ENCODE measurements at regions not wholly inside any gene's neighbourhood (a gene's known extent, or its start where the extent isn't known, plus 50 kb on each side); places are given as distances from the start of the nearest gene placed in this dataset.

DNA sequence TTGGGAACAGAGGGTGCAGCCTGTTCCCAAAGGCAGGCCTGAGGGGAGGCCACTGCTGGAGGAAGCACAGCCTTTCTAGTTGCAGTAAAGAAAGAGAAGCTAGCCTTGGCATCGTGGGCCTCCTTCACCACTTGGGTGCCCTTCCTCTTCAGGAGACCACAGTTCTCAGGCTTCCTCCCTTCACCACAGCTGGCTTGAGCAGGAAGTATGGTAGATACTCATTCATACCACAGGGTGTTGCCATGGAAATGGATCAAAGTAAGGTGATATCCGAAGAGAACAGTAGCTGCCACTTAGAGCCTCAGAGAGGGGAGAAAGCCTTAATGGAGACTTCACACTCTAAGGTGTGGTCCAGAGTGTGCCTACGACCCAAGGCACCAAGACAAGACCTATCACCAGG, 120.4 kb upstream of the RIPOR2 start:
- DNase-seq (ENCODE audit: low read depth, low spot score): no peak
- CTCF ChIA-PET: no interaction called here
- H3K9me3 ChIP-seq (ENCODE audit: control insufficient read depth, insufficient read depth, low read length): no peaks in the 10 kb centered on the region
- no peak overlapping the region for H3K4me3 ChIP-seq (ENCODE audit: low read depth, low read length)
- TF ChIP-seq CTCF (IDR thresholded peaks at IDR 0.05; ENCODE audit: low read depth, low read length): no peak
- no peaks in the 10 kb centered on the region for H3K27me3 ChIP-seq (ENCODE audit: control insufficient read depth, insufficient read depth, low read length)
- no peak overlapping the region for H3K27ac ChIP-seq (ENCODE audit: low read depth, low read length)
- POLR2A ChIA-PET: no interaction called here

GRCh38 chr6:25057111-25057905, 121.5 kb upstream of the RIPOR2 start:
- POLR2A ChIA-PET: no interaction called here
- TF ChIP-seq CTCF (IDR thresholded peaks at IDR 0.05; ENCODE audit: low read depth, low read length): no peak
- H3K4me3 ChIP-seq (ENCODE audit: low read depth, low read length): no peak overlapping the region
- no peak for DNase-seq (ENCODE audit: low read depth, low spot score)
- H3K27ac ChIP-seq (ENCODE audit: low read depth, low read length): no peak overlapping the region
- H3K27me3 ChIP-seq (ENCODE audit: control insufficient read depth, insufficient read depth, low read length): no peaks in the 10 kb centered on the region
- CTCF ChIA-PET: interaction anchor here (0.9 to 1.1 kb wide), 3 partner anchors 13 to 65 kb away, joined by 3 read pairs; no protein-coding TSS in a partner anchor
- no peaks in the 10 kb centered on the region for H3K9me3 ChIP-seq (ENCODE audit: control insufficient read depth, insufficient read depth, low read length)

GRCh38 chr6:25058441-25058840, 122.7 kb upstream of the RIPOR2 start:
- no peak for TF ChIP-seq CTCF (IDR thresholded peaks at IDR 0.05; ENCODE audit: low read depth, low read length)
- no peak for DNase-seq (ENCODE audit: low read depth, low spot score)
- ChIA-PET POLR2A (no interaction called here), CTCF (no interaction called here)
- no peaks in the 10 kb centered on the region for H3K27me3 ChIP-seq (ENCODE audit: control insufficient read depth, insufficient read depth, low read length)
- no peaks in the 10 kb centered on the region for H3K9me3 ChIP-seq (ENCODE audit: control insufficient read depth, insufficient read depth, low read length)
- no peak overlapping the region for H3K27ac ChIP-seq (ENCODE audit: low read depth, low read length)
- no peak overlapping the region for H3K4me3 ChIP-seq (ENCODE audit: low read depth, low read length)

DNA sequence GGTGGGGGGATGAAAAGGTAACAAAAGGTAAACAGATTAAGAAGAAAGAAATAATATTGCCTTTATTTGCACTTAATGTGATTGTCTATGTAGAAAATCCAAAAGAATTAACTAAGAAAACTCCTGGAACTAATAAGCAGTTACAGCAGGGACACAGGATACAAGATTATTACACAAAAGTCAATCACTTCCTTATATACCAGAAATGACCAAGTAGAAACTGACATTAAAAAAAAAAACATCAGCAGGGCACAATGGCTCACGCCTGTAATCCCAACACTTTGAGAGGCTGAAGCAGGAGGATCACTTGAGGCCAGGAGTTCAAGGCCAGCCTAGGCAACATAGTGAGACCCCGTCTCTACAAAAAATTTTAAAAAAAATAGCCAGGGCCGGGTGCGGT, 123.2 kb upstream of the RIPOR2 start:
- ChIA-PET POLR2A (interaction anchor here (0.6 kb wide), 1 partner anchor 56 kb away, joined by 3 read pairs; no protein-coding TSS in a partner anchor), CTCF (interaction anchor here (3.9 kb wide), 1 partner anchor 12 kb away, joined by 27 read pairs; no protein-coding TSS in a partner anchor)
- H3K27me3 ChIP-seq (ENCODE audit: control insufficient read depth, insufficient read depth, low read length): no peaks in the 10 kb centered on the region
- no peaks in the 10 kb centered on the region for H3K9me3 ChIP-seq (ENCODE audit: control insufficient read depth, insufficient read depth, low read length)
- no peak overlapping the region for H3K27ac ChIP-seq (ENCODE audit: low read depth, low read length)
- no peak for TF ChIP-seq CTCF (IDR thresholded peaks at IDR 0.05; ENCODE audit: low read depth, low read length)
- H3K4me3 ChIP-seq (ENCODE audit: low read depth, low read length): no peak overlapping the region
- DNase-seq (ENCODE audit: low read depth, low spot score): no peak

- DNase-seq (ENCODE audit: low read depth, low spot score): no peak
- H3K9me3 ChIP-seq (ENCODE audit: control insufficient read depth, insufficient read depth, low read length): no peaks in the 10 kb centered on the region
- H3K27ac ChIP-seq (ENCODE audit: low read depth, low read length): no peak overlapping the region
- ChIA-PET POLR2A (no interaction called here), CTCF (interaction anchor here (0.6 to 3.9 kb wide), 3 partner anchors 10 to 377 kb away, joined by 3 to 27 read pairs (median 5); no protein-coding TSS in a partner anchor)
- H3K27me3 ChIP-seq (ENCODE audit: control insufficient read depth, insufficient read depth, low read length): no peaks in the 10 kb centered on the region
- H3K4me3 ChIP-seq (ENCODE audit: low read depth, low read length): no peak overlapping the region
- no peak for TF ChIP-seq CTCF (IDR thresholded peaks at IDR 0.05; ENCODE audit: low read depth, low read length)
Measured at GRCh38 chr6:25060522-25060921, 124.8 kb upstream of the RIPOR2 start.
